B cell (primary cell): ENCODE measurements at regions not wholly inside any gene's neighbourhood (a gene's known extent, or its start where the extent isn't known, plus 50 kb on each side); places are given as distances from the start of the nearest gene placed in this dataset.

ENCODE experiments used
- ATAC-seq: fragments of 200-7000 bp; cut with Tn5 transposase; one replicate; pipeline ENCODE4 v1.10.0; 2021; ENCODE audit warnings: low read depth, mild to moderate bottlenecking, moderate number of reproducible peaks, moderate library complexity
- CTCF ChIA-PET: fragments of 350-600 bp; sonication (Branson Sonifier 250); formaldehyde crosslinking; loops from one replicate; lab custom pipeline; 2021; ENCODE audit warnings: antibody characterized with exemption, inconsistent platforms; lab: Charles Lee
- POLR2A ChIA-PET: fragments of 350-600 bp; sonication (Branson Sonifier 250); formaldehyde crosslinking; loops from one replicate; lab custom pipeline; 2021; ENCODE audit warnings: antibody characterized with exemption; lab: Charles Lee
- DNase-seq: peaks from one replicate; pipeline ENCODE4 v3.0.0; 2013
- H2AFZ ChIP-seq: 2 replicates; pipeline ENCODE4 v1.6.1; 2012; ENCODE audit warnings: mild to moderate bottlenecking, low read depth, low read length; ENCODE audit not compliant: insufficient read depth, poor library complexity, severe bottlenecking
- H3K27ac ChIP-seq, 2 donors: 1 replicate in 1 of 2; 2 replicates in 1 of 2; pipeline ENCODE4 v1.5.1; 2012 to 2013; ENCODE audit warnings: low read length in 2 of 2, mild to moderate bottlenecking in 2 of 2, moderate library complexity in 1 of 2
- H3K27me3 ChIP-seq, 4 experiments: fragments of 200-600 bp in 1 of 4; sonication (generic) in 1 of 4; replicated peaks in 1 of 4; 1 replicate in 2 of 4; 2 replicates in 2 of 4; pipeline versions ENCODE4 v1.6.1 to v1.7.0; 2013 to 2016; ENCODE audit warnings: low read length in 3 of 4, mild to moderate bottlenecking in 2 of 4, mixed read lengths in 1 of 4, moderate library complexity in 1 of 4; ENCODE audit not compliant: insufficient read depth in 4 of 4, control insufficient read depth in 3 of 4; ENCODE audit errors: control extremely low read depth in 1 of 4
- H3K36me3 ChIP-seq, 2 experiments: replicated peaks in 1 of 2; 1 replicate in 1 of 2; 2 replicates in 1 of 2; pipeline versions ENCODE4 v1.6.1 to v1.7.1; 2013; ENCODE audit warnings: low read length in 1 of 2; ENCODE audit not compliant: insufficient read depth in 2 of 2, control insufficient read depth in 1 of 2; ENCODE audit errors: control extremely low read depth in 1 of 2, extremely low read depth in 1 of 2
- H3K4me1 ChIP-seq, 2 donors: fragments of 200-600 bp in 1 of 2; sonication (generic) in 1 of 2; 1 replicate in 1 of 2; 2 replicates in 1 of 2; pipeline versions ENCODE4 v1.5.1 to v1.6.1; 2013 to 2017; ENCODE audit warnings: low read length in 2 of 2; ENCODE audit not compliant: control insufficient read depth in 2 of 2, insufficient read depth in 2 of 2
- H3K4me2 ChIP-seq: replicated peaks from 2 replicates; pipeline ENCODE3; 2012; ENCODE audit warnings: mild to moderate bottlenecking, low read depth, low read length; ENCODE audit not compliant: poor library complexity, severe bottlenecking
- H3K4me3 ChIP-seq, 5 experiments: fragments of 200-600 bp in 1 of 5; sonication (generic) in 1 of 5; 1 replicate in 3 of 5; 2 replicates in 2 of 5; pipeline versions ENCODE4 v1.5.1 to v1.7.0; 2011 to 2016; ENCODE audit warnings: low read length in 4 of 5, mild to moderate bottlenecking in 4 of 5, low read depth in 2 of 5, control low read depth in 1 of 5, moderate library complexity in 1 of 5; ENCODE audit not compliant: insufficient read depth in 1 of 5; ENCODE audit errors: control extremely low read depth in 1 of 5, extremely low read depth in 1 of 5
- H3K79me2 ChIP-seq: fragments of 200-600 bp; sonication (generic); one replicate; pipeline ENCODE4 v1.6.0; 2016; ENCODE audit warnings: low read length; ENCODE audit not compliant: control insufficient read depth, insufficient read depth
- H3K9ac ChIP-seq: fragments of 200-600 bp; sonication (generic); 2 replicates; pipeline ENCODE4 v1.6.1; 2017; ENCODE audit warnings: mild to moderate bottlenecking, low read length, moderate library complexity
- H3K9me3 ChIP-seq, 3 donors: one replicate each; pipeline versions ENCODE4 v1.6.1 to v1.7.1; 2013; ENCODE audit warnings: low read length in 2 of 3; ENCODE audit not compliant: control insufficient read depth in 2 of 3, insufficient read depth in 1 of 3; ENCODE audit errors: control extremely low read depth in 1 of 3
- H4K20me1 ChIP-seq: 2 replicates; pipeline ENCODE4 v1.6.0; 2012; ENCODE audit warnings: mild to moderate bottlenecking, low read length; ENCODE audit not compliant: insufficient read depth, control insufficient read depth, poor library complexity, severe bottlenecking
- H3K27ac Mint-ChIP-seq: one replicate; pipeline ENCODE4 v1.8.0; 2021; ENCODE audit warnings: mixed read lengths
- H3K27me3 Mint-ChIP-seq: one replicate; pipeline ENCODE4 v1.8.0; 2021; ENCODE audit warnings: mixed read lengths
- H3K4me1 Mint-ChIP-seq: one replicate; pipeline ENCODE4 v1.8.0; 2021; ENCODE audit warnings: mixed read lengths
- H3K4me3 Mint-ChIP-seq: one replicate; pipeline ENCODE4 v1.8.0; 2021; ENCODE audit warnings: mixed read lengths
- H3K9me3 Mint-ChIP-seq: one replicate; pipeline ENCODE4 v1.8.0; 2022; ENCODE audit warnings: mixed read lengths; ENCODE audit not compliant: insufficient read depth
- EZH2 ChIP-seq: IDR thresholded peaks from 2 replicates; pipeline ENCODE4 v1.6.1; 2012; ENCODE audit warnings: borderline replicate concordance, low read depth, mild to moderate bottlenecking, moderate library complexity, low read length; ENCODE audit not compliant: insufficient read depth, poor library complexity, severe bottlenecking
- WGBS: methylation state at CpG from one replicate; pipeline ENCODE4 v1.1.5; 2013; ENCODE audit warnings: missing lambda C conversion rate; ENCODE audit not compliant: insufficient coverage; 5-methylcytosine and 5-hydroxymethylcytosine counted together
- intact Hi-C: fragments of 100-400 bp; cut with micrococcal nuclease; formaldehyde crosslinking; loops from one replicate; pipeline ENCODE4 v1.10.0; 2022
- TF ChIP-seq, protein P1 (sequence below): fragments of 200-600 bp; IDR thresholded peaks from one replicate; pipeline ENCODE4 v1.8.0; 2022; ENCODE audit warnings: antibody characterized with exemption, mild to moderate bottlenecking

DNA sequence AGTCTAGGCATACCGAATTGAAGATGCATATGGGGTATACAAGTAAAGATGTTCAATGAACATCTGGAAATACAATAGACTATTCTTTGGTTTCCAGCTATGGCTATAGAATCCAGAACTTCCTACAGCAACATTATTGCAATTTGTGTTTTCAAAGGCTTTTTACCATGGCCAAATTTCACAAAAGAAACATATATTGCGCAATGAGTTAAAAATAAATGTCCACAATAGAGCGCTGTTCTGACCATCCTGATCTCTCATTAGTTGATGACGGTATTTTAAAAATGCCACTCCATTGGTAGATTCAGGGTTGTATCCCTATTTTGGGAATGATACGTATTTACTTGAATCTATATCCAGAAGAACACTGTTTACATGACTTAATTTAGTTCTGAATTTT lies 139.2 kb downstream of the LINC00632 start:
- TF ChIP-seq EZH2 = no peak
- TF ChIP-seq, protein P1, sequence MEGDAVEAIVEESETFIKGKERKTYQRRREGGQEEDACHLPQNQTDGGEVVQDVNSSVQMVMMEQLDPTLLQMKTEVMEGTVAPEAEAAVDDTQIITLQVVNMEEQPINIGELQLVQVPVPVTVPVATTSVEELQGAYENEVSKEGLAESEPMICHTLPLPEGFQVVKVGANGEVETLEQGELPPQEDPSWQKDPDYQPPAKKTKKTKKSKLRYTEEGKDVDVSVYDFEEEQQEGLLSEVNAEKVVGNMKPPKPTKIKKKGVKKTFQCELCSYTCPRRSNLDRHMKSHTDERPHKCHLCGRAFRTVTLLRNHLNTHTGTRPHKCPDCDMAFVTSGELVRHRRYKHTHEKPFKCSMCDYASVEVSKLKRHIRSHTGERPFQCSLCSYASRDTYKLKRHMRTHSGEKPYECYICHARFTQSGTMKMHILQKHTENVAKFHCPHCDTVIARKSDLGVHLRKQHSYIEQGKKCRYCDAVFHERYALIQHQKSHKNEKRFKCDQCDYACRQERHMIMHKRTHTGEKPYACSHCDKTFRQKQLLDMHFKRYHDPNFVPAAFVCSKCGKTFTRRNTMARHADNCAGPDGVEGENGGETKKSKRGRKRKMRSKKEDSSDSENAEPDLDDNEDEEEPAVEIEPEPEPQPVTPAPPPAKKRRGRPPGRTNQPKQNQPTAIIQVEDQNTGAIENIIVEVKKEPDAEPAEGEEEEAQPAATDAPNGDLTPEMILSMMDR = no peak
- no peak for DNase-seq
- H3K36me3 ChIP-seq = no peaks in the 10 kb centered on the region
- no peak overlapping the region for H3K9ac ChIP-seq
- no peaks in the 10 kb centered on the region for H3K9me3 ChIP-seq
- no peaks in the 10 kb centered on the region for H3K4me1 ChIP-seq
- CTCF ChIA-PET = no interaction called here
- H3K4me3 ChIP-seq = no peak overlapping the region
- no peak overlapping the region for H2AFZ ChIP-seq
- no peaks in the 10 kb centered on the region for H4K20me1 ChIP-seq
- H3K27me3 Mint-ChIP-seq = no peaks in the 10 kb centered on the region
- no peak overlapping the region for H3K27ac ChIP-seq
- no peak for ATAC-seq
- no peak overlapping the region for H3K4me2 ChIP-seq
- no peaks in the 10 kb centered on the region for H3K79me2 ChIP-seq
- H3K27me3 ChIP-seq = no peaks in the 10 kb centered on the region
- POLR2A ChIA-PET = no interaction called here
- intact Hi-C loops = no loop called here
- WGBS = no CpG with 5 or more reads among the region's 5 CpGs
- H3K4me3 Mint-ChIP-seq = no peak overlapping the region
- no peaks in the 10 kb centered on the region for H3K4me1 Mint-ChIP-seq
- no peaks in the 10 kb centered on the region for H3K9me3 Mint-ChIP-seq
- no peak overlapping the region for H3K27ac Mint-ChIP-seq

DNA sequence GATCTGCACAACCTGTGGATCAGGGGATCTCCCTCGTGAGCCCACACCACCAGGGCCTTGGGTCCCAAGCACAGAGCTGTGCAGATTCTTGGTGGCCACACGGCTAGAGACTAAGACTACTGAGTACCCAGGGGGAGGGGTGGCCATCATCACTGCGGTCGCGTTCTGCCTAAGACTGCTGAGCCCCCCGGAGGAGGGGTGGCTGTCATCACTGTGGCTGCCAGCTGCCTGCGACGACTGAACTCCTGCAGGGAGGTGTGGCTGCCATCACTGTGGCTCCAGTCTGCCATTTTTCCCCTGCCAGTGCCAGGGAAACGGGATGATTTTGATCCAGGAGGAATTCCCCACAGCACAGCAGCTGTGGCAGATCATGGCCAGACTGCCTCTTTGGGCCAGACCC lies 141.7 kb upstream of the SPANXB1 start:
- no peaks in the 10 kb centered on the region for H3K9me3 Mint-ChIP-seq
- no peak for ATAC-seq
- H3K4me3 ChIP-seq = no peak overlapping the region
- H3K9me3 ChIP-seq = no peaks in the 10 kb centered on the region
- H3K4me2 ChIP-seq = no peak overlapping the region
- no peak for DNase-seq
- H3K79me2 ChIP-seq = no peaks in the 10 kb centered on the region
- no peak overlapping the region for H3K27ac Mint-ChIP-seq
- intact Hi-C loops = no loop called here
- no peak overlapping the region for H2AFZ ChIP-seq
- TF ChIP-seq, protein P1 = no peak
- TF ChIP-seq EZH2 = no peak
- no peak overlapping the region for H3K27ac ChIP-seq
- H3K4me3 Mint-ChIP-seq = no peak overlapping the region
- WGBS = 91% methylated on average over 9 of the region's 9 CpGs
- POLR2A ChIA-PET = no interaction called here
- no peaks in the 10 kb centered on the region for H3K27me3 ChIP-seq
- no peaks in the 10 kb centered on the region for H3K4me1 Mint-ChIP-seq
- H3K36me3 ChIP-seq = no peaks in the 10 kb centered on the region
- no peaks in the 10 kb centered on the region for H3K4me1 ChIP-seq
- no peaks in the 10 kb centered on the region for H4K20me1 ChIP-seq
- CTCF ChIA-PET = no interaction called here
- H3K27me3 Mint-ChIP-seq = no peaks in the 10 kb centered on the region
- H3K9ac ChIP-seq = no peak overlapping the region
